Immature natural killer cell (primary cell): ENCODE measurements at regions not wholly inside any gene's neighbourhood (a gene's known extent, or its start where the extent isn't known, plus 50 kb on each side); places are given as distances from the start of the nearest gene placed in this dataset.

ENCODE experiments used
- DNase-seq, 3 donors: peaks; one replicate each; pipeline ENCODE4 v3.0.0; 2022; ENCODE audit warnings: mixed read lengths in 1 of 3
- H3K27ac Mint-ChIP-seq, 6 donors: one replicate each; pipeline ENCODE4 v1.8.0; 2020; ENCODE audit warnings: mixed read lengths in 6 of 6, mild to moderate bottlenecking in 5 of 6, inconsistent platforms in 4 of 6, moderate library complexity in 3 of 6
- H3K27me3 Mint-ChIP-seq, 3 donors: one replicate each; pipeline ENCODE4 v1.8.0; 2020 to 2021; ENCODE audit warnings: low read depth in 3 of 3, mild to moderate bottlenecking in 3 of 3, mixed read lengths in 3 of 3, moderate library complexity in 3 of 3, inconsistent platforms in 1 of 3
- H3K36me3 Mint-ChIP-seq, 3 donors: one replicate each; pipeline ENCODE4 v1.8.0; 2020; ENCODE audit warnings: mixed read lengths in 3 of 3, inconsistent platforms in 2 of 3, mild to moderate bottlenecking in 2 of 3
- H3K4me1 Mint-ChIP-seq, 2 donors: one replicate each; pipeline ENCODE4 v1.8.0; 2020; ENCODE audit warnings: inconsistent platforms in 2 of 2, mild to moderate bottlenecking in 2 of 2, mixed read lengths in 2 of 2, moderate library complexity in 1 of 2
- H3K4me3 Mint-ChIP-seq, 5 donors: one replicate each; pipeline ENCODE4 v1.8.0; 2020; ENCODE audit warnings: mild to moderate bottlenecking in 5 of 5, mixed read lengths in 5 of 5, inconsistent platforms in 3 of 5, moderate library complexity in 3 of 5
- H3K9me3 Mint-ChIP-seq, 6 donors: one replicate each; pipeline ENCODE4 v1.8.0; 2020; ENCODE audit warnings: mild to moderate bottlenecking in 6 of 6, mixed read lengths in 6 of 6, inconsistent platforms in 4 of 6, moderate library complexity in 3 of 6

- no peak for DNase-seq
- H3K27me3 Mint-ChIP-seq, result peaks cover 0 to 5% (median 3%) of the 10 kb centered on the region in 3 donors
- H3K36me3 Mint-ChIP-seq, result no peaks in the 10 kb centered on the region
- no peak overlapping the region for H3K4me3 Mint-ChIP-seq
- H3K4me1 Mint-ChIP-seq, result no peaks in the 10 kb centered on the region
- H3K9me3 Mint-ChIP-seq, result no peaks in the 10 kb centered on the region
- H3K27ac Mint-ChIP-seq, result no peak overlapping the region
Measured at GRCh38 chr21:26756491-26757159, 88.6 kb downstream of the ADAMTS1 start.

DNA sequence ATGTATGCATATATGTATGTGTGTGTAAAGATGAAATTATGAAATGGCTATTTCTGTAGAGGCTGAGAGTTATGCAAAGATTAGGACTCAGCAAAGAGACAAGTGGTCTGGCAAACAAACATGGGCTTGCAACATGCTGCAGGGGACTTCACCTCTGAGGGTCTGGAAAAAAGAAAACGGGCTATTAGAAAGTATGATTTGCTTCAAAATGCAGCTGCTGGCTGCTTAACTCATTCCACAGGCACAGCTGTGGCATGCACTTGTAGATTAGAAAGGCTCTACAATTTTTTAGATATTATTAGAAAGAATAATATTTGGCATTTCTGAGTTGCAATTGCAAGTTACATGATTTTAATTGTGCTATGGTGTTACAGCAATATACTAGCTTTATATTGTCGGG lies 90.4 kb downstream of the ADAMTS1 start:
- Mint-ChIP-seq H3K27ac (no peak overlapping the region), H3K9me3 (no peaks in the 10 kb centered on the region), H3K4me1 (no peaks in the 10 kb centered on the region), H3K27me3 (peaks cover 0 to 3% (median 3%) of the 10 kb centered on the region in 3 donors), H3K36me3 (no peaks in the 10 kb centered on the region), H3K4me3 (no peak overlapping the region)
- no peak for DNase-seq

- H3K9me3 Mint-ChIP-seq, result no peaks in the 10 kb centered on the region
- H3K27me3 Mint-ChIP-seq, result peaks cover 0 to 3% (median 3%) of the 10 kb centered on the region in 3 donors
- H3K4me1 Mint-ChIP-seq, result no peaks in the 10 kb centered on the region
- H3K36me3 Mint-ChIP-seq, result no peaks in the 10 kb centered on the region
- no peak overlapping the region for H3K4me3 Mint-ChIP-seq
- H3K27ac Mint-ChIP-seq, result no peak overlapping the region
- no peak for DNase-seq
Measured at GRCh38 chr21:26753822-26754221, 91.4 kb downstream of the ADAMTS1 start.

DNA sequence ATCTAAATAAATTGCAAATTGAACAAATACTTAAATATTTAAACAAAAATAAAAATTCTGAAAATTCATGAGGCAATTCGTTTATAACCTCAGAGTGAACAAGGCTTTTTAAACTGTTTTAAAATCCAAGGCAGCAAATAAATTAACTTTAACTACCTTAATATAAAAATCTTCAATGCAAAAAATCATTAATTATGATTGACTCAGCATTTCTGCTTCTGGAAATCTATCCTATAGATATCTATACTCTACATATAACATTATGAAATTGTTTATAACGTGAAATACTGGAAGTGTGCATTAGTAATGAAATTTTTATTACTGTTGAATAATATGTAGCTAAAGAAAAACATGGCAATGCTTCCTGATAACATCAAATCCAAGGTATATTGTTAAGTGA lies 92.4 kb downstream of the ADAMTS1 start:
- no peak overlapping the region for H3K4me3 Mint-ChIP-seq
- no peak overlapping the region for H3K27ac Mint-ChIP-seq
- H3K27me3 Mint-ChIP-seq, result peaks cover 0 to 3% (median 3%) of the 10 kb centered on the region in 3 donors
- no peaks in the 10 kb centered on the region for H3K4me1 Mint-ChIP-seq
- no peak for DNase-seq
- no peaks in the 10 kb centered on the region for H3K9me3 Mint-ChIP-seq
- H3K36me3 Mint-ChIP-seq, result no peaks in the 10 kb centered on the region

DNA sequence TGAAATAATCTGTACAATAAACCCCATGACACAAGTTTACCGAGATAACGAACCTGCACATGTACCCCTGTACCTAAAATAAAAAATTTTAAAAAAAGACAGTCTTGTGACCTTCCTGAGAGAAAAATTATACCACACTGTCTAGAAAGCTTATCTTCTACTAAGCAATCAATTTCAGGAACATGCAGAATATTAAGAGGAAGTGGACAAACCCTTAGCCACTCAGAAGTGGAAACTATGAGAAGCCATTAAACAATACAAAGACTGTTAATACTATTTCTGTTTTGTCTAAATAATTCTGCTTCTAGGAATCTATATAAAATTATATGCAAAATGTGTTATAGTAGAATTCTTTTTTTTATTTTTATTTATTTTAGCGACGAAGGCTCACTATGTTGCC lies 93.9 kb downstream of the ADAMTS1 start:
- H3K27ac Mint-ChIP-seq, result no peak overlapping the region
- no peaks in the 10 kb centered on the region for H3K9me3 Mint-ChIP-seq
- H3K4me1 Mint-ChIP-seq, result no peaks in the 10 kb centered on the region
- no peak for DNase-seq
- H3K4me3 Mint-ChIP-seq, result no peak overlapping the region
- H3K36me3 Mint-ChIP-seq, result no peaks in the 10 kb centered on the region
- H3K27me3 Mint-ChIP-seq, result peaks cover 0 to 4% (median 3%) of the 10 kb centered on the region in 3 donors

- Mint-ChIP-seq H3K27ac (no peak overlapping the region), H3K27me3 (peaks cover 0 to 7% (median 2%) of the 10 kb centered on the region in 3 donors), H3K4me1 (no peaks in the 10 kb centered on the region), H3K36me3 (no peaks in the 10 kb centered on the region), H3K9me3 (peaks cover 0 to 3% (median 0%) of the 10 kb centered on the region in 6 donors), H3K4me3 (no peak overlapping the region)
- DNase-seq, result no peak
Measured at GRCh38 chr21:26748066-26748465, 97.1 kb downstream of the ADAMTS1 start.

DNA sequence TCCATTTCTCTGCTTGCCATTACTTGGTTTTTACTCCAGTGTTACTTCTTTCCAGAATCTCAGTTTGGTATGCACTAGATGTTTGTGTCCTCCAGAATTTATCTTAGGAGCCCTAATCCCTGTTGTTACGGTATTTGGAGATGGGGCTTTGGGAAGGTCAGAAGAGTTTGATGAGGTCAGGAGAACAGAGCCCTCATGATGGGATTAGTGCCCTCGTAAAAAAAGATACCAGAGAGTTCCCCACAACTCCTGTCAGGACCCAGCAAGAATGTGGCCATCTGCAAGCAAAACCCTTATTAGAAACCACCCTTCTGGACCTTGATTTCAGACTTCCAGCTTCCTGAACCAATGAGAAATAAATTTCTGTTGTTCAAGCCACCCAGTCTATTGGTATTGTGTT lies 98.0 kb downstream of the ADAMTS1 start:
- H3K9me3 Mint-ChIP-seq, result peaks cover 0 to 3% (median 0%) of the 10 kb centered on the region in 6 donors

GRCh38 chr21:26743524-26743923 lies 101.7 kb downstream of the ADAMTS1 start:
- Mint-ChIP-seq H3K9me3 (peaks cover 0 to 3% (median 0%) of the 10 kb centered on the region in 6 donors), H3K27ac (no peak overlapping the region), H3K4me3 (no peak overlapping the region), H3K36me3 (no peaks in the 10 kb centered on the region), H3K27me3 (peaks cover 0 to 5% (median 2%) of the 10 kb centered on the region in 3 donors), H3K4me1 (no peaks in the 10 kb centered on the region)
- no peak for DNase-seq

More for the DNA sequence above, 98.0 kb downstream of the ADAMTS1 start:
- H3K4me3 Mint-ChIP-seq, result no peak overlapping the region
- H3K36me3 Mint-ChIP-seq, result no peaks in the 10 kb centered on the region
- no peak overlapping the region for H3K27ac Mint-ChIP-seq
- H3K27me3 Mint-ChIP-seq, result peaks cover 0 to 7% (median 2%) of the 10 kb centered on the region in 3 donors
- DNase-seq, result no peak
- no peaks in the 10 kb centered on the region for H3K4me1 Mint-ChIP-seq

DNA sequence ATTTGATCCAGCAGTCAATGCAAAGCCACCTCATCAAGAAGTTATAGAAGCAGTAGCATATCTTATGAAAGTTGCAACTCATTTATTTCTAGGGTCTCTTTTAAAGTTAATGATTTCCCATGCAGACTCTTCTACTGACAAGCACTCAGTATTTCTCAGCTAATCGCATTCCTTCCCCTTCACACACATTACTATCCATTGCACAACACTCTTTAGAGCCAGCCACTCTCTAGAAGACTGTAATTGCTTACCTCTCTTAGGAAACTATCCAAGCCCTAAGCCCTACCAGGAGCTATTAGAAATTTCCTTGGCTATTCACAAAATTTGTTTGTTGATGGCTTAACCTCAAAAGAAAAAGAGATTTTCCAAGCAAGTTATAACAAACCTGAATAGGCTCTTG lies 106.0 kb downstream of the ADAMTS1 start:
- Mint-ChIP-seq H3K9me3 (peaks cover 0 to 1% (median 0%) of the 10 kb centered on the region in 6 donors), H3K4me1 (peaks cover 6 to 12% of the 10 kb centered on the region in 2 donors), H3K27ac (no peak overlapping the region), H3K27me3 (peaks cover 0 to 3% (median 2%) of the 10 kb centered on the region in 3 donors), H3K36me3 (no peaks in the 10 kb centered on the region), H3K4me3 (no peak overlapping the region)
- no peak for DNase-seq

GRCh38 chr21:26736449-26736848 lies 108.8 kb downstream of the ADAMTS1 start:
- peak in 2 of 3 donors; percentile 3 to 16 for DNase-seq
- peaks cover 6 to 12% of the 10 kb centered on the region in 2 donors for H3K4me1 Mint-ChIP-seq
- H3K27me3 Mint-ChIP-seq, result peaks cover 0 to 2% (median 0%) of the 10 kb centered on the region in 3 donors
- peaks cover 0 to 1% (median 0%) of the 10 kb centered on the region in 6 donors for H3K9me3 Mint-ChIP-seq
- H3K36me3 Mint-ChIP-seq, result no peaks in the 10 kb centered on the region
- H3K27ac Mint-ChIP-seq, result peak overlapping the region in 1 of 6 donors; percentile 53
- H3K4me3 Mint-ChIP-seq, result no peak overlapping the region

GRCh38 chr21:26732432-26733221 lies 112.6 kb downstream of the ADAMTS1 start:
- DNase-seq, result peak in 2 of 3 donors; percentile 14 to 17
- no peak overlapping the region for H3K27ac Mint-ChIP-seq

GRCh38 chr21:26719750-26720149 lies 125.5 kb downstream of the ADAMTS1 start:
- no peak for DNase-seq
- no peak overlapping the region for H3K27ac Mint-ChIP-seq
- no peaks in the 10 kb centered on the region for H3K36me3 Mint-ChIP-seq
- no peak overlapping the region for H3K4me3 Mint-ChIP-seq
- no peaks in the 10 kb centered on the region for H3K4me1 Mint-ChIP-seq
- peaks cover 0 to 2% (median 0%) of the 10 kb centered on the region in 6 donors for H3K9me3 Mint-ChIP-seq
- H3K27me3 Mint-ChIP-seq, result peaks cover 0 to 3% (median 0%) of the 10 kb centered on the region in 3 donors

More at GRCh38 chr21:26732432-26733221, 112.6 kb downstream of the ADAMTS1 start:
- peaks cover 0 to 2% (median 0%) of the 10 kb centered on the region in 3 donors for H3K27me3 Mint-ChIP-seq
- H3K36me3 Mint-ChIP-seq, result no peaks in the 10 kb centered on the region
- peaks cover 6 to 12% of the 10 kb centered on the region in 2 donors for H3K4me1 Mint-ChIP-seq
- H3K4me3 Mint-ChIP-seq, result no peak overlapping the region
- H3K9me3 Mint-ChIP-seq, result no peaks in the 10 kb centered on the region

- no peak for DNase-seq
- Mint-ChIP-seq H3K27ac (no peak overlapping the region), H3K9me3 (peaks cover 0 to 2% (median 0%) of the 10 kb centered on the region in 6 donors), H3K4me3 (no peak overlapping the region), H3K4me1 (no peaks in the 10 kb centered on the region), H3K27me3 (peaks cover 0 to 3% (median 0%) of the 10 kb centered on the region in 3 donors), H3K36me3 (no peaks in the 10 kb centered on the region)
Measured at GRCh38 chr21:26717146-26717739, 128.0 kb downstream of the ADAMTS1 start.
